CD4-positive, alpha-beta memory T cell (primary cell): ENCODE measurements at regions not wholly inside any gene's neighbourhood (a gene's known extent, or its start where the extent isn't known, plus 50 kb on each side); places are given as distances from the start of the nearest gene placed in this dataset.

Experiments
- CTCF ChIA-PET: fragments of 350-600 bp; sonication (Branson Sonifier 250); formaldehyde crosslinking; loops from one replicate; lab custom pipeline; 2021; ENCODE audit warnings: inconsistent platforms; ENCODE audit not compliant: partially characterized antibody; lab: Charles Lee
- POLR2A ChIA-PET: fragments of 350-600 bp; sonication (Branson Sonifier 250); formaldehyde crosslinking; loops from one replicate; lab custom pipeline; 2021; ENCODE audit not compliant: partially characterized antibody; lab: Charles Lee
- DNase-seq, 5 donors: peaks; one replicate each; pipeline versions ENCODE4 v3.0.0 to v3.0.0-alpha.2; 2020 to 2022; ENCODE audit warnings: mixed read lengths in 1 of 5
- H3K27ac ChIP-seq: one replicate; pipeline ENCODE4 v1.7.0; 2013; ENCODE audit warnings: low read depth, low read length
- H3K27me3 ChIP-seq: 2 replicates; pipeline ENCODE4 v1.7.0; 2013; ENCODE audit warnings: mild to moderate bottlenecking, low read length, moderate library complexity; ENCODE audit not compliant: insufficient read depth
- H3K36me3 ChIP-seq: 2 replicates; pipeline ENCODE4 v1.7.0; 2013; ENCODE audit warnings: mild to moderate bottlenecking, low read length, moderate library complexity; ENCODE audit not compliant: insufficient read depth
- H3K4me1 ChIP-seq: 2 replicates; pipeline ENCODE4 v1.7.0; 2013; ENCODE audit warnings: mild to moderate bottlenecking, low read length, moderate library complexity; ENCODE audit not compliant: insufficient read depth
- H3K4me3 ChIP-seq, 2 donors: one replicate each; pipeline ENCODE4 v1.7.0; 2013; ENCODE audit warnings: low read length in 2 of 2, mild to moderate bottlenecking in 1 of 2
- H3K9me3 ChIP-seq, 2 donors: one replicate each; pipeline ENCODE4 v1.7.0; 2013; ENCODE audit warnings: low read length in 2 of 2, control low read depth in 1 of 2; ENCODE audit not compliant: control insufficient read depth in 1 of 2
- H3K27ac Mint-ChIP-seq, 7 donors: one replicate each; pipeline ENCODE4 v1.8.0; 2020 to 2021; ENCODE audit warnings: mixed read lengths in 7 of 7, mild to moderate bottlenecking in 6 of 7, inconsistent platforms in 3 of 7, moderate library complexity in 3 of 7
- H3K27me3 Mint-ChIP-seq, 2 donors: one replicate each; pipeline ENCODE4 v1.8.0; 2020 to 2021; ENCODE audit warnings: mixed read lengths in 2 of 2
- H3K36me3 Mint-ChIP-seq, 2 donors: one replicate each; pipeline ENCODE4 v1.8.0; 2020 to 2021; ENCODE audit warnings: mixed read lengths in 2 of 2, inconsistent platforms in 1 of 2, mild to moderate bottlenecking in 1 of 2
- H3K4me1 Mint-ChIP-seq, 4 donors: one replicate each; pipeline ENCODE4 v1.8.0; 2020 to 2021; ENCODE audit warnings: mixed read lengths in 4 of 4, mild to moderate bottlenecking in 1 of 4
- H3K4me3 Mint-ChIP-seq, 8 donors: one replicate each; pipeline ENCODE4 v1.8.0; 2020 to 2021; ENCODE audit warnings: mixed read lengths in 8 of 8, mild to moderate bottlenecking in 7 of 8, moderate library complexity in 6 of 8, inconsistent platforms in 3 of 8
- H3K9me3 Mint-ChIP-seq, 8 donors: one replicate each; pipeline ENCODE4 v1.8.0; 2020 to 2021; ENCODE audit warnings: mixed read lengths in 8 of 8, mild to moderate bottlenecking in 5 of 8, inconsistent platforms in 3 of 8, moderate library complexity in 1 of 8
- intact Hi-C: fragments of 100-400 bp; cut with micrococcal nuclease; formaldehyde crosslinking; loops from one replicate; pipeline ENCODE4 v1.15.1; 2023

- no peaks in the 10 kb centered on the region for H3K4me1 ChIP-seq
- no peak for DNase-seq
- Mint-ChIP-seq H3K27me3 (no peaks in the 10 kb centered on the region), H3K27ac (no peak overlapping the region), H3K9me3 (peaks cover 8 to 38% (median 10%) of the 10 kb centered on the region in 8 donors), H3K36me3 (no peaks in the 10 kb centered on the region), H3K4me1 (no peaks in the 10 kb centered on the region), H3K4me3 (no peak overlapping the region)
- H3K27me3 ChIP-seq = no peaks in the 10 kb centered on the region
- H3K27ac ChIP-seq = no peak overlapping the region
- no peaks in the 10 kb centered on the region for H3K36me3 ChIP-seq
- H3K4me3 ChIP-seq = no peak overlapping the region
- intact Hi-C loops = no loop called here
- CTCF ChIA-PET = no interaction called here
- POLR2A ChIA-PET = no interaction called here
- no peaks in the 10 kb centered on the region for H3K9me3 ChIP-seq
Measured at GRCh38 chr9:17019398-17019797, 115.4 kb upstream of the CNTLN start.

- Mint-ChIP-seq H3K4me3 (no peak overlapping the region), H3K4me1 (no peaks in the 10 kb centered on the region), H3K27me3 (no peaks in the 10 kb centered on the region), H3K27ac (no peak overlapping the region), H3K9me3 (peaks cover under 1 to 31% (median 7%) of the 10 kb centered on the region in 8 donors), H3K36me3 (no peaks in the 10 kb centered on the region)
- intact Hi-C loops = no loop called here
- Histone ChIP-seq H3K27ac (no peak overlapping the region), H3K27me3 (no peaks in the 10 kb centered on the region), H3K4me1 (no peaks in the 10 kb centered on the region), H3K36me3 (no peaks in the 10 kb centered on the region), H3K9me3 (no peaks in the 10 kb centered on the region), H3K4me3 (no peak overlapping the region)
- DNase-seq = no peak
- CTCF ChIA-PET = no interaction called here
- POLR2A ChIA-PET = no interaction called here
Measured at GRCh38 chr9:17018540-17019196, 116.2 kb upstream of the CNTLN start.

GRCh38 chr9:17017931-17018491 lies 116.8 kb upstream of the CNTLN start:
- DNase-seq = no peak
- no peaks in the 10 kb centered on the region for H3K9me3 ChIP-seq
- no peaks in the 10 kb centered on the region for H3K36me3 Mint-ChIP-seq
- H3K27me3 Mint-ChIP-seq = no peaks in the 10 kb centered on the region
- ChIA-PET POLR2A (no interaction called here), CTCF (no interaction called here)
- no peaks in the 10 kb centered on the region for H3K27me3 ChIP-seq
- peaks cover 0 to 27% (median 7%) of the 10 kb centered on the region in 8 donors for H3K9me3 Mint-ChIP-seq
- H3K4me1 ChIP-seq = no peaks in the 10 kb centered on the region
- intact Hi-C loops = no loop called here
- no peaks in the 10 kb centered on the region for H3K36me3 ChIP-seq
- H3K4me3 Mint-ChIP-seq = no peak overlapping the region
- H3K4me3 ChIP-seq = no peak overlapping the region
- H3K27ac ChIP-seq = no peak overlapping the region
- H3K4me1 Mint-ChIP-seq = no peaks in the 10 kb centered on the region
- no peak overlapping the region for H3K27ac Mint-ChIP-seq

DNA sequence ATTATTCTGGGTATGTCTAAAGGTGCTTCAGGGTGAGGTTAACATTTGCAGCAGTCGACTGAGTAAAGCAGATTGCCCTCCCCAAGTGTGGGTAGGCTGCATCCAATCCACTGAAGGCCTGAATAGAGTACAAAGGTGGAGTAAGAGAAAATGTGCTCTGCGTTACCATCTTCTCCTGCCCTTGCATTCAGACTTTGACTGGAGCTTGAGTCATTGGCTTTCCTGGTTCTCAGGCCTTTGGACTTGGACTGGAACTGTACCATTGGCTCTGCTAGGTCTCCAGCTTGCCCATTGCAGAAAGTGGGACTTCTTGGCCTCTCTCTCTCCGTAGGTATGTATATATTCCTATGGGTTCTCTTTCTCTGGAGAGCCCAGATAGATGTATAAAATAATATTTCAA lies 120.9 kb upstream of the CNTLN start:
- Histone ChIP-seq H3K27me3 (no peaks in the 10 kb centered on the region), H3K9me3 (no peaks in the 10 kb centered on the region), H3K4me1 (no peaks in the 10 kb centered on the region), H3K36me3 (no peaks in the 10 kb centered on the region), H3K27ac (no peak overlapping the region), H3K4me3 (no peak overlapping the region)
- Mint-ChIP-seq H3K36me3 (no peaks in the 10 kb centered on the region), H3K27me3 (no peaks in the 10 kb centered on the region), H3K27ac (no peak overlapping the region), H3K4me3 (no peak overlapping the region), H3K4me1 (no peaks in the 10 kb centered on the region), H3K9me3 (peaks cover 0 to 15% (median 4%) of the 10 kb centered on the region in 8 donors)
- CTCF ChIA-PET = no interaction called here
- POLR2A ChIA-PET = no interaction called here
- intact Hi-C loops = no loop called here
- DNase-seq = no peak

GRCh38 chr9:17013010-17013409 lies 121.8 kb upstream of the CNTLN start:
- no peaks in the 10 kb centered on the region for H3K36me3 ChIP-seq
- Mint-ChIP-seq H3K27me3 (no peaks in the 10 kb centered on the region), H3K27ac (no peak overlapping the region), H3K4me1 (no peaks in the 10 kb centered on the region), H3K9me3 (peaks cover 0 to 13% (median 2%) of the 10 kb centered on the region in 8 donors), H3K36me3 (no peaks in the 10 kb centered on the region), H3K4me3 (no peak overlapping the region)
- H3K27ac ChIP-seq = no peak overlapping the region
- H3K9me3 ChIP-seq = no peaks in the 10 kb centered on the region
- intact Hi-C loops = no loop called here
- no peak for DNase-seq
- ChIA-PET POLR2A (no interaction called here), CTCF (no interaction called here)
- no peaks in the 10 kb centered on the region for H3K4me1 ChIP-seq
- no peaks in the 10 kb centered on the region for H3K27me3 ChIP-seq
- H3K4me3 ChIP-seq = no peak overlapping the region

GRCh38 chr9:17011880-17012279 lies 123.0 kb upstream of the CNTLN start:
- Mint-ChIP-seq H3K36me3 (no peaks in the 10 kb centered on the region), H3K4me3 (no peak overlapping the region), H3K27me3 (no peaks in the 10 kb centered on the region), H3K9me3 (peaks cover 0 to 13% (median 1%) of the 10 kb centered on the region in 8 donors), H3K4me1 (no peaks in the 10 kb centered on the region), H3K27ac (no peak overlapping the region)
- no peak overlapping the region for H3K4me3 ChIP-seq
- intact Hi-C loops = no loop called here
- no peak for DNase-seq
- H3K27ac ChIP-seq = no peak overlapping the region
- no peaks in the 10 kb centered on the region for H3K9me3 ChIP-seq
- H3K36me3 ChIP-seq = no peaks in the 10 kb centered on the region
- H3K4me1 ChIP-seq = no peaks in the 10 kb centered on the region
- ChIA-PET POLR2A (no interaction called here), CTCF (no interaction called here)
- no peaks in the 10 kb centered on the region for H3K27me3 ChIP-seq

GRCh38 chr9:17009071-17009470 lies 125.8 kb upstream of the CNTLN start:
- Histone ChIP-seq H3K9me3 (no peaks in the 10 kb centered on the region), H3K4me1 (no peaks in the 10 kb centered on the region), H3K4me3 (no peak overlapping the region), H3K36me3 (no peaks in the 10 kb centered on the region), H3K27me3 (no peaks in the 10 kb centered on the region), H3K27ac (no peak overlapping the region)
- no peak overlapping the region for H3K4me3 Mint-ChIP-seq
- peaks cover 0 to 5% (median 0%) of the 10 kb centered on the region in 8 donors for H3K9me3 Mint-ChIP-seq
- H3K27me3 Mint-ChIP-seq = no peaks in the 10 kb centered on the region
- POLR2A ChIA-PET = no interaction called here
- H3K27ac Mint-ChIP-seq = no peak overlapping the region
- H3K36me3 Mint-ChIP-seq = no peaks in the 10 kb centered on the region
- DNase-seq = no peak
- CTCF ChIA-PET = no interaction called here
- H3K4me1 Mint-ChIP-seq = no peaks in the 10 kb centered on the region
- intact Hi-C loops = no loop called here
